ENCODE measurements at regions not wholly inside any gene's neighbourhood (a gene's known extent, or its start where the extent isn't known, plus 50 kb on each side); places are given as distances from the start of the nearest gene placed in this dataset.

GRCh38 chr12:14148489-14149270 lies 167.3 kb upstream of the GRIN2B start:
- DNase-seq (ENCODE audit: low spot score in 2 of 2) (no peak), FAIRE-seq (no peak)

- no peak for FAIRE-seq
- DNase-seq (ENCODE audit: low spot score in 2 of 2) = no peak
Measured at GRCh38 chr12:14153803-14154202, 172.4 kb upstream of the GRIN2B start.

- no peak for FAIRE-seq
Measured at GRCh38 chr12:14156606-14157005, 175.2 kb upstream of the GRIN2B start.

GRCh38 chr12:14157088-14157747 lies 175.8 kb upstream of the GRIN2B start:
- DNase-seq (ENCODE audit: low spot score in 2 of 2) (no peak), FAIRE-seq (no peak)

More at GRCh38 chr12:14156606-14157005, 175.2 kb upstream of the GRIN2B start:
- DNase-seq (ENCODE audit: low spot score in 2 of 2) = no peak

GRCh38 chr12:14164266-14164665 lies 182.9 kb upstream of the GRIN2B start:
- FAIRE-seq = no peak
- no peak for DNase-seq (ENCODE audit: low spot score in 2 of 2)

GRCh38 chr12:14167005-14167628 lies 185.7 kb upstream of the GRIN2B start:
- peak; percentile 55 to 64 for DNase-seq (ENCODE audit: low spot score in 2 of 2)
- peak; percentile 71 for FAIRE-seq

- FAIRE-seq = no peak
- DNase-seq (ENCODE audit: low spot score in 2 of 2) = no peak
Measured at GRCh38 chr12:14169281-14169680, 187.9 kb upstream of the GRIN2B start.

- FAIRE-seq = no peak
Measured at GRCh38 chr12:14171106-14171505, 189.7 kb upstream of the GRIN2B start.

GRCh38 chr12:14175206-14175605 lies 190.3 kb upstream of the ATF7IP start:
- FAIRE-seq (no peak), DNase-seq (ENCODE audit: low spot score in 2 of 2) (no peak)

More at GRCh38 chr12:14171106-14171505, 189.7 kb upstream of the GRIN2B start:
- no peak for DNase-seq (ENCODE audit: low spot score in 2 of 2)

GRCh38 chr12:14185427-14186192 lies 179.9 kb upstream of the ATF7IP start:
- no peak for FAIRE-seq

GRCh38 chr12:14186193-14186502 lies 179.3 kb upstream of the ATF7IP start:
- DNase-seq (ENCODE audit: low spot score in 2 of 2) (no peak), FAIRE-seq (no peak)

More at GRCh38 chr12:14185427-14186192, 179.9 kb upstream of the ATF7IP start:
- peak in 1 of 2 donors; percentile 30 for DNase-seq (ENCODE audit: low spot score in 2 of 2)

GRCh38 chr12:14187002-14187401 lies 178.5 kb upstream of the ATF7IP start:
- FAIRE-seq (no peak), DNase-seq (ENCODE audit: low spot score in 2 of 2) (no peak)

GRCh38 chr12:14187966-14188365 lies 177.5 kb upstream of the ATF7IP start:
- DNase-seq (ENCODE audit: low spot score in 2 of 2) (no peak), FAIRE-seq (no peak)

GRCh38 chr12:14188744-14189143 lies 176.7 kb upstream of the ATF7IP start:
- FAIRE-seq = no peak
- no peak for DNase-seq (ENCODE audit: low spot score in 2 of 2)

GRCh38 chr12:14190694-14191093 lies 174.8 kb upstream of the ATF7IP start:
- DNase-seq (ENCODE audit: low spot score in 2 of 2) (no peak), FAIRE-seq (no peak)

GRCh38 chr12:14191612-14192011 lies 173.9 kb upstream of the ATF7IP start:
- FAIRE-seq (no peak), DNase-seq (ENCODE audit: low spot score in 2 of 2) (no peak)

GRCh38 chr12:14193639-14194038 lies 171.8 kb upstream of the ATF7IP start:
- FAIRE-seq (no peak), DNase-seq (ENCODE audit: low spot score in 2 of 2) (no peak)

GRCh38 chr12:14194572-14194971 lies 170.9 kb upstream of the ATF7IP start:
- DNase-seq (ENCODE audit: low spot score in 2 of 2) = no peak
- no peak for FAIRE-seq

GRCh38 chr12:14199455-14200198 lies 165.9 kb upstream of the ATF7IP start:
- FAIRE-seq (no peak), DNase-seq (ENCODE audit: low spot score in 2 of 2) (no peak)

- DNase-seq (ENCODE audit: low spot score in 2 of 2) (no peak), FAIRE-seq (peak; percentile 17)
Measured at GRCh38 chr12:14200598-14200997, 164.9 kb upstream of the ATF7IP start.

Measured in frontal cortex (tissue), 3 donors.